Keratinocyte (primary cell): ENCODE measurements at regions not wholly inside any gene's neighbourhood (a gene's known extent, or its start where the extent isn't known, plus 50 kb on each side); places are given as distances from the start of the nearest gene placed in this dataset.

Experiments used
- DNase-seq: peaks from one replicate; pipeline ENCODE4 v3.0.0-alpha.2; 2011; ENCODE audit warnings: low read depth, missing footprints, low spot score
- FAIRE-seq: peaks from 2 replicates; lab custom pipeline; 2011; peaks lifted over from hg19 to GRCh38; lab: Jason Lieb, UNC
- H2AFZ ChIP-seq: 2 replicates; pipeline ENCODE4 v1.6.0; 2012; ENCODE audit warnings: low read length, control low read depth, inconsistent platforms; ENCODE audit not compliant: control insufficient read depth
- H3K27ac ChIP-seq: 2 replicates; pipeline ENCODE4 v1.5.1; 2011; ENCODE audit warnings: low read length; ENCODE audit not compliant: control insufficient read depth, insufficient read depth
- H3K27me3 ChIP-seq: 3 replicates; pipeline ENCODE4 v1.6.0; 2011; ENCODE audit warnings: low read length; ENCODE audit not compliant: control insufficient read depth, insufficient read depth; ENCODE audit errors: extremely low read depth
- H3K36me3 ChIP-seq, 2 experiments: 2 replicates in 1 of 2; 3 replicates in 1 of 2; pipeline ENCODE4 v1.5.1; 2011; ENCODE audit warnings: low read length in 2 of 2, mild to moderate bottlenecking in 1 of 2; ENCODE audit not compliant: control insufficient read depth in 2 of 2, insufficient read depth in 2 of 2; ENCODE audit errors: extremely low read depth in 1 of 2
- H3K4me1 ChIP-seq: 3 replicates; pipeline ENCODE4 v1.5.1; 2011; ENCODE audit warnings: low read length; ENCODE audit not compliant: control insufficient read depth, insufficient read depth; ENCODE audit errors: extremely low read depth
- H3K4me2 ChIP-seq: 3 replicates; pipeline ENCODE4 v1.6.0; 2011; ENCODE audit warnings: low read depth, low read length; ENCODE audit not compliant: control insufficient read depth, insufficient read depth; ENCODE audit errors: extremely low read depth
- H3K4me3 ChIP-seq, 3 experiments: fragments of 200-600 bp in 1 of 3; sonication (generic) in 1 of 3; 2 replicates in 2 of 3; 3 replicates in 1 of 3; pipeline ENCODE4 v1.5.1; 2011 to 2016; ENCODE audit warnings: low read length in 3 of 3, mild to moderate bottlenecking in 3 of 3, control low read depth in 2 of 3, inconsistent platforms in 1 of 3, low read depth in 1 of 3, mixed read lengths in 1 of 3, mixed run types in 1 of 3, moderate library complexity in 1 of 3; ENCODE audit not compliant: control insufficient read depth in 2 of 3, insufficient read depth in 2 of 3; ENCODE audit errors: extremely low read depth in 1 of 3
- H3K79me2 ChIP-seq: 2 replicates; pipeline ENCODE4 v1.6.0; 2012; ENCODE audit warnings: low read length; ENCODE audit not compliant: control insufficient read depth, insufficient read depth
- H3K9ac ChIP-seq: 3 replicates; pipeline ENCODE4 v1.6.0; 2011; ENCODE audit warnings: low read length; ENCODE audit not compliant: control insufficient read depth, insufficient read depth; ENCODE audit errors: extremely low read depth
- H3K9me1 ChIP-seq: 3 replicates; pipeline ENCODE4 v1.6.0; 2011; ENCODE audit warnings: low read length; ENCODE audit not compliant: control insufficient read depth, insufficient read depth; ENCODE audit errors: extremely low read depth
- H3K9me3 ChIP-seq: 2 replicates; pipeline ENCODE4 v1.5.1; 2012; ENCODE audit warnings: low read depth, low read length; ENCODE audit not compliant: control insufficient read depth
- H4K20me1 ChIP-seq: 3 replicates; pipeline ENCODE4 v1.6.0; 2011; ENCODE audit warnings: low read length; ENCODE audit not compliant: control insufficient read depth, insufficient read depth; ENCODE audit errors: extremely low read depth
- CTCF ChIP-seq, 3 experiments: IDR thresholded peaks in 1 of 3; conservative IDR thresholded peaks in 1 of 3; optimal IDR thresholded peaks in 1 of 3; 2 replicates in 2 of 3; 3 replicates in 1 of 3; pipeline versions ENCODE3 to v1.5.1; 2011; ENCODE audit warnings: low read length in 3 of 3, mild to moderate bottlenecking in 3 of 3, moderate library complexity in 2 of 3, control low read depth in 1 of 3, inconsistent platforms in 1 of 3; ENCODE audit not compliant: insufficient read depth in 2 of 3; ENCODE audit errors: extremely low read depth in 1 of 3
- EZH2 ChIP-seq: IDR thresholded peaks from one replicate; pipeline ENCODE4 v1.6.1; 2012; ENCODE audit warnings: inconsistent platforms, mild to moderate bottlenecking, low read length, moderate library complexity
- dilution Hi-C: fragments of 300-500 bp; cut with MboI; formaldehyde crosslinking; loops from one replicate; pipeline ENCODE4 v1.7.0; 2020; ENCODE audit warnings: low sequenced_read_pairs; ENCODE audit not compliant: extremely low pct_ligation_motif_present

- Histone ChIP-seq H3K36me3 (no peaks in the 10 kb centered on the region), H3K27me3 (peaks cover 12% of the 10 kb centered on the region), H3K9ac (no peak overlapping the region), H3K9me1 (no peaks in the 10 kb centered on the region), H3K4me3 (no peak overlapping the region), H3K4me2 (no peak overlapping the region), H3K79me2 (no peaks in the 10 kb centered on the region), H3K4me1 (no peaks in the 10 kb centered on the region), H3K9me3 (no peaks in the 10 kb centered on the region), H2AFZ (no peak overlapping the region), H4K20me1 (no peaks in the 10 kb centered on the region), H3K27ac (no peak overlapping the region)
- FAIRE-seq (no peak), DNase-seq (no peak)
- dilution Hi-C loops = no loop called here
- TF ChIP-seq CTCF (optimal IDR thresholded peaks at IDR 0.05 in 1 of 3, IDR thresholded peaks at IDR 0.05 in 1 of 3, conservative IDR thresholded peaks at IDR 0.05 in 1 of 3; ENCODE audit: extremely low read depth in 1 of 3, insufficient read depth in 2 of 3, low read length in 3 of 3) (no peak), EZH2 (no peak)
Observed at GRCh38 chr6:1510239-1510638, 99.5 kb upstream of the FOXC1 start.

GRCh38 chr6:1513215-1513780 is 96.4 kb upstream of the FOXC1 start:
- Histone ChIP-seq H3K4me3 (no peak overlapping the region), H3K4me1 (no peaks in the 10 kb centered on the region), H3K79me2 (no peaks in the 10 kb centered on the region), H3K27ac (no peak overlapping the region), H3K27me3 (peaks cover 7% of the 10 kb centered on the region), H3K4me2 (no peak overlapping the region), H2AFZ (no peak overlapping the region), H3K36me3 (no peaks in the 10 kb centered on the region), H3K9me1 (no peaks in the 10 kb centered on the region), H3K9me3 (no peaks in the 10 kb centered on the region), H4K20me1 (no peaks in the 10 kb centered on the region), H3K9ac (no peak overlapping the region)
- FAIRE-seq (no peak), DNase-seq (no peak)
- dilution Hi-C loops = no loop called here
- no peak for TF ChIP-seq EZH2

- peaks cover 7% of the 10 kb centered on the region for H3K27me3 ChIP-seq
- H3K79me2 ChIP-seq = no peaks in the 10 kb centered on the region
- DNase-seq (no peak), FAIRE-seq (no peak)
- no peak overlapping the region for H3K4me3 ChIP-seq
- TF ChIP-seq CTCF (optimal IDR thresholded peaks at IDR 0.05 in 1 of 3, IDR thresholded peaks at IDR 0.05 in 1 of 3, conservative IDR thresholded peaks at IDR 0.05 in 1 of 3; ENCODE audit: extremely low read depth in 1 of 3, insufficient read depth in 2 of 3, low read length in 3 of 3) = no peak
- no peak for TF ChIP-seq EZH2
- no peaks in the 10 kb centered on the region for H3K9me3 ChIP-seq
- H3K4me1 ChIP-seq = no peaks in the 10 kb centered on the region
- no peaks in the 10 kb centered on the region for H4K20me1 ChIP-seq
- no peaks in the 10 kb centered on the region for H3K36me3 ChIP-seq
- H3K27ac ChIP-seq = no peak overlapping the region
- H3K9ac ChIP-seq = no peak overlapping the region
- H3K4me2 ChIP-seq = no peak overlapping the region
- H2AFZ ChIP-seq = no peak overlapping the region
- H3K9me1 ChIP-seq = no peaks in the 10 kb centered on the region
- dilution Hi-C loops = no loop called here
Observed at GRCh38 chr6:1514078-1514477, 95.6 kb upstream of the FOXC1 start.
